ENCODE measurements at regions not wholly inside any gene's neighbourhood (a gene's known extent, or its start where the extent isn't known, plus 50 kb on each side); places are given as distances from the start of the nearest gene placed in this dataset.

DNA sequence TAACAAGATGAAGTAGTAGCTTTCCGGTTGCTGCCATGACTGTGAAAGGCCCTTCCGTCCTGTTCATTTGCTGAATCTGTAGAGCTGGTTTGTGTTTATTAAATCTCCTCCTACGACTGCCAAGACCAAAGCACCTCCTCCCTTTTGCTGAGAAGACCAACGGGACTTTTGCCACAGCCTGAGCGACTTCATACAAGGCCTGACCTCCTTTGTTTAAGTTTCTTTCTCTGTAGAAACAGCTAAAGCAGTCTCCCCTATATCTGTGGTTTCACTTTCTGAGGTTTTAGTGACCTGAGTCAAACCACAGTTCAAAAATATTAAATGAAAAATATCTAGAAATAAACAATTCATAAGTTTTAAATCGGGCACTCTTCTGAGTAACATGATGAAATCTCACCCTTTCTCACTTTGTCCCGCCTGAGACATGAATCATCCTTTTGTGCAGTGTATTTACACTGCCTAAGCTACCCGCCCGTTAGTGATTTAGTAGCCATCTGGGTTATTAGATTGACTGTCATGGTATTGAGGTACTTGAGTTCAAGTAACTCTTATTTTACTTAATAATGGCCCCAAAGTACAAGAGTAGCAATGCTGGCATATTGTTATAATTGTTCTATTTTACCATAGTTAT is 119.1 kb upstream of the LRRC4C start:
- Histone ChIP-seq H3K27ac (ENCODE audit: low read length) (no peak overlapping the region), H3K4me3 (ENCODE audit: low read length) (no peak overlapping the region)
- TF ChIP-seq, protein P1, sequence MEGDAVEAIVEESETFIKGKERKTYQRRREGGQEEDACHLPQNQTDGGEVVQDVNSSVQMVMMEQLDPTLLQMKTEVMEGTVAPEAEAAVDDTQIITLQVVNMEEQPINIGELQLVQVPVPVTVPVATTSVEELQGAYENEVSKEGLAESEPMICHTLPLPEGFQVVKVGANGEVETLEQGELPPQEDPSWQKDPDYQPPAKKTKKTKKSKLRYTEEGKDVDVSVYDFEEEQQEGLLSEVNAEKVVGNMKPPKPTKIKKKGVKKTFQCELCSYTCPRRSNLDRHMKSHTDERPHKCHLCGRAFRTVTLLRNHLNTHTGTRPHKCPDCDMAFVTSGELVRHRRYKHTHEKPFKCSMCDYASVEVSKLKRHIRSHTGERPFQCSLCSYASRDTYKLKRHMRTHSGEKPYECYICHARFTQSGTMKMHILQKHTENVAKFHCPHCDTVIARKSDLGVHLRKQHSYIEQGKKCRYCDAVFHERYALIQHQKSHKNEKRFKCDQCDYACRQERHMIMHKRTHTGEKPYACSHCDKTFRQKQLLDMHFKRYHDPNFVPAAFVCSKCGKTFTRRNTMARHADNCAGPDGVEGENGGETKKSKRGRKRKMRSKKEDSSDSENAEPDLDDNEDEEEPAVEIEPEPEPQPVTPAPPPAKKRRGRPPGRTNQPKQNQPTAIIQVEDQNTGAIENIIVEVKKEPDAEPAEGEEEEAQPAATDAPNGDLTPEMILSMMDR (IDR thresholded peaks at IDR 0.05; ENCODE audit: low read length) = no peak
- TF ChIP-seq EZH2phosphoT487 (IDR thresholded peaks at IDR 0.05; ENCODE audit: low read length) (no peak), EZH2 (optimal IDR thresholded peaks at IDR 0.05; ENCODE audit: low read depth, low read length) (no peak)

DNA sequence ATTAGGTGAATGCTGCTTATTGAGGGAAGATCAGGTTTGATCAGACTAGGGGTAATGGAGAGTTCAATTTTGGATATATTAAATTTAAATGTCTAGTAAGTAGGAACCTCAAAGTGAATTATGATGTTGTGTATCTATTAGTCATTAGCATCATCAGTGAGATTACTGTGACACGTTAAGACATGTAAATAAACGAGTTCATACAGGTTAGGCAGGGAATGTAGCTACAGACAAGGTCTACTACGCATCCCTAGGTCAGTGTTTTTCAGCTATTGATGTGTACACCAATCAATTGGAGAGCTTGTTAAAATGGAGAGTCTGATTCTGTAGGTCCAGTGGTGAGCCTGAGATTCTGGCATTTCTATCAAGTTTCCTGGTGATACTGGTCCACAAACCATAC is 120.1 kb upstream of the LRRC4C start:
- Histone ChIP-seq H3K9me2 (replicated peaks; ENCODE audit: insufficient read depth, low read length) (no peaks in the 10 kb centered on the region), H3K9ac (ENCODE audit: low read length) (no peak overlapping the region), H3K4me2 (ENCODE audit: low read depth, low read length) (no peak overlapping the region), H2AFZ (ENCODE audit: low read length) (no peak overlapping the region), H3K4me3 (ENCODE audit: low read length) (no peak overlapping the region), H3K9me3 (replicated peaks; ENCODE audit: insufficient read depth, low read length) (no peaks in the 10 kb centered on the region), H4K20me1 (ENCODE audit: insufficient read depth, low read length) (no peaks in the 10 kb centered on the region), H3K27ac (ENCODE audit: low read length) (no peak overlapping the region), H3K79me2 (ENCODE audit: low read length) (no peaks in the 10 kb centered on the region), H3K27me3 (replicated peaks; ENCODE audit: insufficient read depth, low read length) (no peaks in the 10 kb centered on the region), H3K36me3 (replicated peaks; ENCODE audit: insufficient read depth, low read length) (no peaks in the 10 kb centered on the region), H3F3A (ENCODE audit: insufficient read depth, low read length) (0 out of 2 replicates have a peak, but pooled peaks cover 2% of the 10 kb centered on the region), H3K4me1 (ENCODE audit: low read length) (peaks cover 12% of the 10 kb centered on the region; the same call in 1 of the 2 replicates)
- no peak for DNase-seq
- TF ChIP-seq EZH2phosphoT487 (IDR thresholded peaks at IDR 0.05; ENCODE audit: low read length) = no peak
- TF ChIP-seq, protein P1 (IDR thresholded peaks at IDR 0.05; ENCODE audit: low read length) = no peak
- TF ChIP-seq EZH2 (optimal IDR thresholded peaks at IDR 0.05; ENCODE audit: low read depth, low read length) = no peak

More for the DNA sequence above, 119.1 kb upstream of the LRRC4C start:
- no peaks in the 10 kb centered on the region for H4K20me1 ChIP-seq (ENCODE audit: insufficient read depth, low read length)
- no peaks in the 10 kb centered on the region for H3K9me3 ChIP-seq (replicated peaks; ENCODE audit: insufficient read depth, low read length)
- no peaks in the 10 kb centered on the region for H3K36me3 ChIP-seq (replicated peaks; ENCODE audit: insufficient read depth, low read length)
- DNase-seq = peak; percentile 46
- H3F3A ChIP-seq (ENCODE audit: insufficient read depth, low read length) = 0 out of 2 replicates have a peak, but pooled peaks cover 2% of the 10 kb centered on the region
- no peak overlapping the region for H3K4me2 ChIP-seq (ENCODE audit: low read depth, low read length)
- H3K79me2 ChIP-seq (ENCODE audit: low read length) = no peaks in the 10 kb centered on the region
- no peaks in the 10 kb centered on the region for H3K27me3 ChIP-seq (replicated peaks; ENCODE audit: insufficient read depth, low read length)
- no peaks in the 10 kb centered on the region for H3K9me2 ChIP-seq (replicated peaks; ENCODE audit: insufficient read depth, low read length)
- H3K4me1 ChIP-seq (ENCODE audit: low read length) = peaks cover 12% of the 10 kb centered on the region; the same call in 1 of the 2 replicates
- H2AFZ ChIP-seq (ENCODE audit: low read length) = no peak overlapping the region
- no peak overlapping the region for H3K9ac ChIP-seq (ENCODE audit: low read length)

DNA sequence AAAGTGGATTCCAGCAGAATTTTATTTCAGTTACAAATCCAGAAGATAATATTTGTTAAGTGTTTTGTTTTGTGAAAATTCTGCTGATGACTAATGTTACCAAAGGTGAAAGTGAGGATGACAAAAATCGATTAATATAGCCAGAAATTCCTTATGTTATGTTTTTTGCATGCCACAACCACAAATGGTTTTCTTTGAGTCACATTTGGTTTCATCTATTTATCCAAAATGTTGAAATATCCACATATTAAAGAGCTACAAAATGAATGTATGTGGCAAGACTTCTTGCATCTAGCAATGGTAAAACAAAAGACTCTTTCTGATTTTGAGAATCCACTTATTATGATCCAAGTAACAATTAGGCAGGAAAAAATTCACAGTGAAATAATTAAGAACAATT is 150.1 kb upstream of the LRRC4C start:
- Histone ChIP-seq H3K4me3 (ENCODE audit: low read length) (no peak overlapping the region), H3K9me3 (replicated peaks; ENCODE audit: insufficient read depth, low read length) (no peaks in the 10 kb centered on the region), H3K27ac (ENCODE audit: low read length) (no peak overlapping the region), H4K20me1 (ENCODE audit: insufficient read depth, low read length) (no peaks in the 10 kb centered on the region), H3K27me3 (replicated peaks; ENCODE audit: insufficient read depth, low read length) (no peaks in the 10 kb centered on the region), H3K36me3 (replicated peaks; ENCODE audit: insufficient read depth, low read length) (no peaks in the 10 kb centered on the region), H3K4me2 (ENCODE audit: low read depth, low read length) (no peak overlapping the region), H3K9ac (ENCODE audit: low read length) (no peak overlapping the region), H3K4me1 (ENCODE audit: low read length) (no peaks in the 10 kb centered on the region), H3K9me2 (replicated peaks; ENCODE audit: insufficient read depth, low read length) (no peaks in the 10 kb centered on the region), H2AFZ (ENCODE audit: low read length) (no peak overlapping the region), H3K79me2 (ENCODE audit: low read length) (no peaks in the 10 kb centered on the region), H3F3A (ENCODE audit: insufficient read depth, low read length) (no peaks in the 10 kb centered on the region)
- TF ChIP-seq EZH2phosphoT487 (IDR thresholded peaks at IDR 0.05; ENCODE audit: low read length) (no peak), EZH2 (optimal IDR thresholded peaks at IDR 0.05; ENCODE audit: low read depth, low read length) (no peak)
- TF ChIP-seq, protein P1 (IDR thresholded peaks at IDR 0.05; ENCODE audit: low read length) = no peak
- DNase-seq = no peak

All from MM.1S (cell line).